Upper lobe of left lung (tissue), 6 donors: ENCODE measurements at regions not wholly inside any gene's neighbourhood (a gene's known extent, or its start where the extent isn't known, plus 50 kb on each side); places are given as distances from the start of the nearest gene placed in this dataset.
A peak's percentile ranks its signal among the peaks of the same experiment; 100 is the strongest.
"Not testable (repeated sequence)": the region's sequence is repeated elsewhere in the genome, so short reads cannot be mapped to it uniquely, and the experiment has no call there.

ENCODE experiments used
- ATAC-seq, 2 donors: fragments of 200-7000 bp; cut with Tn5 transposase; one replicate each; pipeline ENCODE4 v1.9.1; 2022; ENCODE audit warnings: mild to moderate bottlenecking in 2 of 2, moderate library complexity in 2 of 2; ENCODE audit not compliant: low FRiP score in 2 of 2
- DNase-seq, 2 donors: peaks; one replicate each; pipeline ENCODE4 v3.0.0-alpha.2; 2019 to 2020
- H3K27ac ChIP-seq, 4 donors: fragments of 200-600 bp; sonication (generic); one replicate each; pipeline ENCODE4 v1.5.1; 2016 to 2019
- H3K27me3 ChIP-seq, 4 donors: fragments of 200-600 bp; sonication (generic); one replicate each; pipeline ENCODE4 v1.5.1; 2017 to 2019
- H3K36me3 ChIP-seq, 4 donors: fragments of 200-600 bp; sonication (generic); one replicate each; pipeline ENCODE4 v1.5.1; 2016 to 2019
- H3K4me1 ChIP-seq, 4 donors: fragments of 200-600 bp; sonication (generic); one replicate each; pipeline ENCODE4 v1.5.1; 2018 to 2019
- H3K4me3 ChIP-seq, 4 donors: fragments of 200-600 bp; sonication (generic); one replicate each; pipeline ENCODE4 v1.5.1; 2017 to 2019; ENCODE audit warnings: mild to moderate bottlenecking in 2 of 4, moderate library complexity in 1 of 4
- H3K9me3 ChIP-seq, 4 donors: fragments of 200-600 bp; sonication (generic); one replicate each; pipeline ENCODE4 v1.5.1; 2018 to 2019
- EP300 ChIP-seq, 4 donors: sonication (generic); formaldehyde crosslinking; IDR thresholded peaks; one replicate each; pipeline ENCODE4 v1.5.1; 2017; ENCODE audit warnings: antibody characterized with exemption in 4 of 4, control low read depth in 2 of 4
- POLR2A ChIP-seq, 4 donors: fragments of 450-650 bp; IDR thresholded peaks; one replicate each; pipeline ENCODE4 v1.5.1; 2016 to 2017; ENCODE audit warnings: antibody characterized with exemption in 4 of 4, mild to moderate bottlenecking in 2 of 4
- POLR2AphosphoS5 ChIP-seq, 2 donors: sonication (generic); formaldehyde crosslinking; IDR thresholded peaks; one replicate each; pipeline ENCODE4 v1.5.1; 2017; ENCODE audit warnings: antibody characterized with exemption in 2 of 2
- WGBS, 2 donors: methylation state at CpG; one replicate each; pipeline ENCODE4 v1.1.5; 2017 to 2018; 5-methylcytosine and 5-hydroxymethylcytosine counted together
- TF ChIP-seq, protein P1 (sequence below), 6 experiments: fragments of 450-650 bp in 4 of 6; fragments of 200-600 bp in 2 of 6; sonication (generic) in 2 of 6; IDR thresholded peaks; one replicate each; pipeline ENCODE4 v1.5.1; 2016 to 2019; ENCODE audit warnings: antibody characterized with exemption in 6 of 6
- donor health status: DM: no; HTN: no; CAD: no; lungs with moderate emphysema.
- donor health status: DM: no; HTN: yes; CAD: no; lungs with severe emphysema.

DNA sequence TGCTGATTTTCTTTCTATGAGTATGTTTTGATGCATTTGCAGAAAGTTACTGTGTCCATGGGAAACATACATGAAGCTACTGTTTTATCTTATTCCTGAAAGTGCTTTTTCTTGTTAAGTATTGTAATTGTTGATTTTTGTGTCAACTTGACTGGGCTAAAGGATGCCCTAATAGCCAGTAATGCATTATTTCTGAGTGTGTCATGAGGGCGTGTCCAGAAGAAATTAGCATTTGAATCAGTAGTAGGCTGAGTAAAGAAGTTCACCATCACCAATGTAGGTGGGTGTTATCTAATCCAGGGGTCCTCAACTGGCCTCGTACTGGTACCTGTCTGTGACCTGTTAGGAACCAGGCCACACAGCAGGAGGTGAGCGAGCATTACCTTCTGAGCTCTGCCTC is 760.2 kb downstream of the PLA2G4A start:
- no peak overlapping the region for H3K27ac ChIP-seq
- DNase-seq: no peak
- H3K4me1 ChIP-seq: no peaks in the 10 kb centered on the region
- H3K36me3 ChIP-seq: no peaks in the 10 kb centered on the region
- TF ChIP-seq POLR2A (IDR thresholded peaks at IDR 0.05) (no peak), EP300 (IDR thresholded peaks at IDR 0.05) (no peak), POLR2AphosphoS5 (IDR thresholded peaks at IDR 0.05) (no peak)
- TF ChIP-seq, protein P1, sequence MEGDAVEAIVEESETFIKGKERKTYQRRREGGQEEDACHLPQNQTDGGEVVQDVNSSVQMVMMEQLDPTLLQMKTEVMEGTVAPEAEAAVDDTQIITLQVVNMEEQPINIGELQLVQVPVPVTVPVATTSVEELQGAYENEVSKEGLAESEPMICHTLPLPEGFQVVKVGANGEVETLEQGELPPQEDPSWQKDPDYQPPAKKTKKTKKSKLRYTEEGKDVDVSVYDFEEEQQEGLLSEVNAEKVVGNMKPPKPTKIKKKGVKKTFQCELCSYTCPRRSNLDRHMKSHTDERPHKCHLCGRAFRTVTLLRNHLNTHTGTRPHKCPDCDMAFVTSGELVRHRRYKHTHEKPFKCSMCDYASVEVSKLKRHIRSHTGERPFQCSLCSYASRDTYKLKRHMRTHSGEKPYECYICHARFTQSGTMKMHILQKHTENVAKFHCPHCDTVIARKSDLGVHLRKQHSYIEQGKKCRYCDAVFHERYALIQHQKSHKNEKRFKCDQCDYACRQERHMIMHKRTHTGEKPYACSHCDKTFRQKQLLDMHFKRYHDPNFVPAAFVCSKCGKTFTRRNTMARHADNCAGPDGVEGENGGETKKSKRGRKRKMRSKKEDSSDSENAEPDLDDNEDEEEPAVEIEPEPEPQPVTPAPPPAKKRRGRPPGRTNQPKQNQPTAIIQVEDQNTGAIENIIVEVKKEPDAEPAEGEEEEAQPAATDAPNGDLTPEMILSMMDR (IDR thresholded peaks at IDR 0.05): no peak
- ATAC-seq: no peak
- no peaks in the 10 kb centered on the region for H3K9me3 ChIP-seq
- H3K4me3 ChIP-seq: no peak overlapping the region
- no peaks in the 10 kb centered on the region for H3K27me3 ChIP-seq
- 84 to 93% methylated on average over 3 of the region's 3 CpGs for WGBS, 2 donors

DNA sequence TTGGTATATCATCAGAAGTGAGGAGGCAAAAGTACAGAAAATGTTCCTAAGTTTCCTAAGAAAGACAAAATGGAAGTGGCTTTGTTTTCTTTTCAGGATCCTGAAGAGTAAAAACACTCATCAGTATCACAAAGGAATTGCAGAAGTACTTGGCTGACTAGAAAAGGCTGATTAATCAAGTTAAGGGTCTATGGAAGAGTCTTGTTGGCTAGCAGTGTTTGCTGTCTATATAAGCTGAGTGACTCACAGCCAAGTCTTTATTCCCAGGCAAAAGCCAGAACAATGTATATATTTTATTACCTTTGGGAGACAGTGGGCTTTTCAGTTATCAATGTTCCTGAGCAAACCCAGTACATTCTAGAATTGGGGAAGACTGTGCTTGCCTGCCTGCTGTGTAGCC is 777.0 kb downstream of the PLA2G4A start:
- no peak for TF ChIP-seq EP300 (IDR thresholded peaks at IDR 0.05)
- TF ChIP-seq, protein P1 (IDR thresholded peaks at IDR 0.05): no peak
- no peak for TF ChIP-seq POLR2A (IDR thresholded peaks at IDR 0.05)
- no peak for TF ChIP-seq POLR2AphosphoS5 (IDR thresholded peaks at IDR 0.05)
- no peak for ATAC-seq
- no peaks in the 10 kb centered on the region for H3K4me1 ChIP-seq
- no peak for DNase-seq
- no peak overlapping the region for H3K27ac ChIP-seq
- H3K27me3 ChIP-seq: no peaks in the 10 kb centered on the region
- H3K36me3 ChIP-seq: no peaks in the 10 kb centered on the region
- H3K4me3 ChIP-seq: no peak overlapping the region
- peaks cover 0 to 5% (median 0%) of the 10 kb centered on the region in 4 donors for H3K9me3 ChIP-seq

DNA sequence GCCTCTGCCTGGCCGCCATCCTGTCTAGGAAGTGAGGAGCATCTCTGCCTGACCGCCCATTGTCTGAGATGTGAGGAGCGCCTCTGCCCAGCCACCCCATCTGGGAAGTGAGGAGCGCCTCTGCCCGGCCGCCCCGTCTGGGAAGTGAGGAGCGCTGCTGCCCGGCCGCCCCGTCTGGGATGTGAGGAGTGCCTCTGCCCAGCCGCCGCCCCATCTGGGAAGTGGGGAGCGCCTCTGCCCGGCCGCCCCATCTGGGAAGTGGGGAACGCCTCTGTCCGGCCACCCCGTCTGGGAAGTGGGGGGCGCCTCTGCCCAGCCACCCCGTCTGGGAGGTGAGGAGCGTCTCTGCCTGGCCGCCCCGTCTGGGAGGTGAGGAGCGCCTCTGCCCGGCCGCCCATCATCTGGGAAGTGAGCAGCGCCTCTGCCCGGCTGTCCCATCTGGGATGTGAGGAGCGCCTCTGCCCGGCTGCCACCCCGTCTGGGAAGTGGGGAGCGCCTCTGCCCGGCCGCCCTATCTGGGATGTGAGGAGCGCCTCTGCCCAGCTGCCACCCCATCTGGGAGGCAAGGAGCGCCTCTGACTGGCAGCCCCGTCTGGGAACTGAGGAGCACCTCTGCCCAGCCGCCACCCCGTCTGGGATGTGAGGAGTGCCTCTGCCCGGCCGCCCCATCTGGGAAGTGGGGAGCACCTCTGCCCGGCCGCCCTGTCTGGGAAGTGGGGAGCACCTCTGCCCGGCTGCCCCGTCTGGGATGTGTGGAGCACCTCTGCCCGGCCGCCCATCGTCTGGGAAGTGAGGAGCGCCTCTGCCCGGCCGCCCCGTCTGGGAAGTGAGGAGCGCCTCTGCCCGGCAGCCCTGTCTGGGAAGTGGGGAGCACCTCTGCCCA is 787.3 kb downstream of the PLA2G4A start:
- not testable (repeated sequence) for H3K4me3 ChIP-seq, H3K27ac ChIP-seq, H3K4me1 ChIP-seq, H3K27me3 ChIP-seq, ATAC-seq, H3K36me3 ChIP-seq
- peak in 1 of 2 donors; percentile 71 for DNase-seq
- 92 to 100% methylated on average over 1 to 54 of the region's 55 CpGs for WGBS, 2 donors
- peaks cover 0 to 15% (median 0%) of the 10 kb centered on the region in 4 donors for H3K9me3 ChIP-seq

DNA sequence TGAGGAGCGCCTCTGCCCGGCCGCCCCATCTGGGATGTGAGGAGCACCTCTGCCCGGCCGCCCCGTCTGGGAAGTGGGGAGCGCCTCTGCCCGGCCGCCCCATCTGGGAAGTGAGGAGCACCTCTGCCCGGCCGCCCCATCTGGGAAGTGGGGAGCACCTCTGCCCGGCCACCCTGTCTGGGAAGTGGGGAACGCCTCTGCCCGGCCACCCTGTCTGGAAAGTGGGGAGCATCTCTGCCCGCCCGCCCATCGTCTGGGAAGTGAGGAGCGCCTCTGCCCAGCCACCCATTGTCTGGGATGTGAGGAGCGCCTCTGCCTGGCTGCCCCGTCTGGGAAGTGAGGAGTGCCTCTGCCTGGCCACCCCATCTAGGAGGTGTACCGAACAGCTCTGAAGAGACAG is 788.1 kb downstream of the PLA2G4A start:
- not testable (repeated sequence) for ATAC-seq
- DNase-seq: peak in 1 of 2 donors; percentile 54

DNA sequence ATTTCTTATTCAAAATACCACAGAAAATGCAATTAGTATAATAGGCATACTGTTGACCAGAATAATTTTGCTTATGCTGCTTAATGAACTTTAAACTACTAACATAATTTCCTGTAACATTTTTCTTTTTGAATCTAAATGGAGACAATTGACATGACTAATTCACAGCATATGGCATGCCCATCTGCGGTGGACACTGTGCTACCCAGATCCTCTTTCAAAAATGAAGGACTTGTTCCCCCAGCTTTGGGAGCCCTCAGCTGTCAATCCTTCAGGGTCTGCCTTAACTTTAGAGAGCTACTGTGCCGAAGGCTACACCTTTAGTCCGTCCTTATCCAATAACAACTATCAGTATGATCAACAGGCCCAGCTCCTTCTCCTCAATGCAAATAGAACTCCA is 789.0 kb downstream of the PLA2G4A start:
- 87 to 92% methylated on average over 3 of the region's 3 CpGs for WGBS, 2 donors
- Histone ChIP-seq H3K4me3 (no peak overlapping the region), H3K4me1 (no peaks in the 10 kb centered on the region), H3K9me3 (peaks cover 0 to 15% (median 0%) of the 10 kb centered on the region in 4 donors), H3K27me3 (no peaks in the 10 kb centered on the region), H3K27ac (no peak overlapping the region), H3K36me3 (no peaks in the 10 kb centered on the region)
- ATAC-seq: no peak
- no peak for DNase-seq
- TF ChIP-seq, protein P1 (IDR thresholded peaks at IDR 0.05): no peak
- no peak for TF ChIP-seq POLR2A (IDR thresholded peaks at IDR 0.05)

More for the DNA sequence above, 788.1 kb downstream of the PLA2G4A start:
- not testable (repeated sequence) for H3K4me3 ChIP-seq, H3K4me1 ChIP-seq, H3K36me3 ChIP-seq, H3K27ac ChIP-seq, H3K27me3 ChIP-seq
- H3K9me3 ChIP-seq: peaks cover 0 to 15% (median 0%) of the 10 kb centered on the region in 4 donors
- WGBS, 2 donors: 87 to 97% methylated on average over 3 to 14 of the region's 21 CpGs

DNA sequence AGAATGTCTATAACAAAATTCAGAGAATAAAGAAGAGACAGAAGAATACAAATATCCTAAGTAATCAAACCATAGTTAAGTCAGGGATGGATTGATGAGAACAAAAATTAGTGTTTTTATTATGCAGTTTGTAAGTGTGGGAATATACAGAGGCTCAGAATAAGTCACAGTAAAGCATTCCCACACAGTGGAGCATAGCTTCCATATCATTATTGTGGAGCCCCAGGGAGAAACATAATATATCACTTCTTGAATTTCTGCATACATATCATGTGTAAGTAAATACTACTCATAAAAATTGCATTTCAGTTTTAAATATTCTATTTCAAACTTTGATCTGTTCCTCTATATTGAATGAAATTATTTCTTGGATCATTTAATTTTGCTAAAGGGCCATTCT is 790.4 kb downstream of the PLA2G4A start:
- Histone ChIP-seq H3K9me3 (peaks cover 0 to 15% (median 0%) of the 10 kb centered on the region in 4 donors), H3K27me3 (no peaks in the 10 kb centered on the region), H3K27ac (no peak overlapping the region), H3K4me3 (no peak overlapping the region), H3K36me3 (no peaks in the 10 kb centered on the region), H3K4me1 (no peaks in the 10 kb centered on the region)
- DNase-seq (no peak), ATAC-seq (no peak)
- TF ChIP-seq POLR2AphosphoS5 (IDR thresholded peaks at IDR 0.05): no peak
- TF ChIP-seq, protein P1 (IDR thresholded peaks at IDR 0.05): no peak
